H1 (cell line): ENCODE measurements at regions not wholly inside any gene's neighbourhood (a gene's known extent, or its start where the extent isn't known, plus 50 kb on each side); places are given as distances from the start of the nearest gene placed in this dataset.
A peak's percentile ranks its signal among the peaks of the same experiment; 100 is the strongest.

Experiments used
- CTCF ChIA-PET: fragments of 300-600 bp; sonication (Branson Sonifier 250); formaldehyde crosslinking; loops from one replicate; lab custom pipeline; 2021; ENCODE audit not compliant: partially characterized antibody; lab: Charles Lee
- POLR2A ChIA-PET: fragments of 300-600 bp; sonication (Branson Sonifier 250); formaldehyde crosslinking; loops from one replicate; lab custom pipeline; 2021; ENCODE audit warnings: inconsistent platforms; ENCODE audit not compliant: partially characterized antibody; lab: Charles Lee
- DNase-seq, 2 experiments: peaks; one replicate each; pipeline versions ENCODE4 v3.0.0 to v3.0.0-alpha.2; 2010 to 2022; ENCODE audit warnings: low spot score in 2 of 2, low read depth in 1 of 2, mixed read lengths in 1 of 2
- FAIRE-seq: peaks from 2 replicates; lab custom pipeline; 2011; peaks lifted over from hg19 to GRCh38; lab: Jason Lieb, UNC
- H2AFZ ChIP-seq: 2 replicates; pipeline ENCODE4 v1.8.1; 2012; ENCODE audit warnings: low read length, inconsistent platforms
- H2AK5ac ChIP-seq: 2 replicates; pipeline ENCODE4 v1.6.1; 2013; ENCODE audit warnings: low read depth, low read length
- H2BK120ac ChIP-seq: replicated peaks from 2 replicates; pipeline ENCODE3; 2013; ENCODE audit warnings: low read depth, low read length, inconsistent platforms
- H2BK12ac ChIP-seq: 2 replicates; pipeline ENCODE4 v1.6.1; 2013; ENCODE audit warnings: low read depth, low read length
- H2BK15ac ChIP-seq: 2 replicates; pipeline ENCODE4 v1.6.1; 2013; ENCODE audit warnings: low read length
- H2BK20ac ChIP-seq: 2 replicates; pipeline ENCODE4 v1.6.1; 2013; ENCODE audit warnings: low read length
- H2BK5ac ChIP-seq: 2 replicates; pipeline ENCODE4 v1.6.1; 2013; ENCODE audit warnings: low read depth, low read length
- H3K14ac ChIP-seq: 2 replicates; pipeline ENCODE4 v1.6.1; 2013; ENCODE audit warnings: inconsistent platforms; ENCODE audit not compliant: insufficient read length
- H3K18ac ChIP-seq: 2 replicates; pipeline ENCODE4 v1.6.1; 2013; ENCODE audit warnings: low read length; ENCODE audit errors: extremely low read depth
- H3K23ac ChIP-seq: 2 replicates; pipeline ENCODE4 v1.6.1; 2013; ENCODE audit warnings: inconsistent platforms; ENCODE audit not compliant: insufficient read length
- H3K23me2 ChIP-seq: 2 replicates; pipeline ENCODE4 v1.6.1; 2013; ENCODE audit warnings: low read depth, low read length
- H3K27ac ChIP-seq: 2 replicates; pipeline ENCODE4 v1.6.1; 2011; ENCODE audit warnings: low read depth, low read length, inconsistent platforms
- H3K27me3 ChIP-seq, 4 experiments: replicated peaks in 1 of 4; 1 replicate in 1 of 4; 2 replicates in 3 of 4; pipeline versions ENCODE4 v1.6.1 to v1.8.1; 2011 to 2013; ENCODE audit warnings: low read length in 3 of 4, mild to moderate bottlenecking in 3 of 4, inconsistent platforms in 2 of 4, mixed read lengths in 2 of 4, moderate library complexity in 1 of 4; ENCODE audit not compliant: control insufficient read depth in 3 of 4, insufficient read depth in 3 of 4; ENCODE audit errors: extremely low read depth in 1 of 4
- H3K36me3 ChIP-seq, 4 experiments: 2 replicates each; pipeline versions ENCODE4 v1.6.1 to v1.8.1; 2011 to 2013; ENCODE audit warnings: mild to moderate bottlenecking in 4 of 4, low read length in 3 of 4, moderate library complexity in 2 of 4, control low read depth in 1 of 4, inconsistent platforms in 1 of 4; ENCODE audit not compliant: insufficient read depth in 4 of 4, control insufficient read depth in 2 of 4
- H3K4ac ChIP-seq: replicated peaks from 2 replicates; pipeline ENCODE3; 2013; ENCODE audit warnings: low read length, low read depth, mixed read lengths, inconsistent platforms; ENCODE audit not compliant: insufficient read length
- H3K4me1 ChIP-seq, 4 experiments: replicated peaks in 1 of 4; 1 replicate in 1 of 4; 2 replicates in 3 of 4; pipeline versions ENCODE4 v1.6.1 to v1.8.1; 2011 to 2013; ENCODE audit warnings: low read length in 3 of 4, inconsistent platforms in 2 of 4, mixed read lengths in 1 of 4; ENCODE audit not compliant: insufficient read depth in 4 of 4, control insufficient read depth in 3 of 4
- H3K4me2 ChIP-seq, 2 experiments: 2 replicates each; pipeline versions ENCODE4 v1.6.1 to v1.8.1; 2011 to 2013; ENCODE audit warnings: low read depth in 2 of 2, low read length in 2 of 2, control low read depth in 1 of 2, inconsistent platforms in 1 of 2, mild to moderate bottlenecking in 1 of 2; ENCODE audit not compliant: insufficient read depth in 1 of 2
- H3K4me3 ChIP-seq, 4 experiments: fragments of 200-600, 300-600 bp in 1 of 4; sonication (generic), shearing (Covaris generic), sonication (Bioruptor Twin) in 1 of 4; 2 replicates each; pipeline versions ENCODE4 v1.5.1 to v1.8.1; 2011 to 2016; ENCODE audit warnings: low read length in 4 of 4, low read depth in 3 of 4, control low read depth in 2 of 4, inconsistent platforms in 2 of 4, mild to moderate bottlenecking in 2 of 4, mixed read lengths in 1 of 4, moderate library complexity in 1 of 4; ENCODE audit not compliant: insufficient read depth in 2 of 4; ENCODE audit errors: extremely low read depth in 1 of 4
- H3K56ac ChIP-seq: replicated peaks from 2 replicates; pipeline ENCODE3; 2013; ENCODE audit warnings: low read depth, mild to moderate bottlenecking, mixed read lengths, low read length, inconsistent platforms; ENCODE audit not compliant: insufficient read length
- H3K79me1 ChIP-seq: 2 replicates; pipeline ENCODE4 v1.6.1; 2013; ENCODE audit warnings: low read depth, low read length, control low read depth
- H3K79me2 ChIP-seq, 2 experiments: 2 replicates each; pipeline versions ENCODE4 v1.6.1 to v1.8.1; 2012 to 2013; ENCODE audit warnings: low read length in 2 of 2, mild to moderate bottlenecking in 2 of 2, inconsistent platforms in 1 of 2; ENCODE audit not compliant: insufficient read depth in 2 of 2, control insufficient read depth in 1 of 2
- H3K9ac ChIP-seq, 4 experiments: replicated peaks in 1 of 4; 1 replicate in 1 of 4; 2 replicates in 3 of 4; pipeline versions ENCODE4 v1.6.1 to v1.8.1; 2011 to 2013; ENCODE audit warnings: low read depth in 3 of 4, low read length in 3 of 4, control low read depth in 2 of 4, mild to moderate bottlenecking in 2 of 4, moderate library complexity in 2 of 4, inconsistent platforms in 1 of 4; ENCODE audit errors: extremely low read depth in 1 of 4
- H3K9me3 ChIP-seq, 2 experiments: 2 replicates each; pipeline versions ENCODE4 v1.6.1 to v1.8.1; 2012 to 2013; ENCODE audit warnings: mild to moderate bottlenecking in 2 of 2, moderate library complexity in 2 of 2, control low read depth in 1 of 2, inconsistent platforms in 1 of 2, low read depth in 1 of 2, low read length in 1 of 2, mixed read lengths in 1 of 2; ENCODE audit not compliant: insufficient read depth in 2 of 2
- H4K20me1 ChIP-seq, 2 experiments: replicated peaks in 1 of 2; 2 replicates each; pipeline versions ENCODE3 to v1.8.1; 2011 to 2013; ENCODE audit warnings: inconsistent platforms in 2 of 2, low read length in 2 of 2, mild to moderate bottlenecking in 1 of 2; ENCODE audit not compliant: insufficient read depth in 2 of 2, control insufficient read depth in 1 of 2
- H4K5ac ChIP-seq: 2 replicates; pipeline ENCODE4 v1.6.1; 2013; ENCODE audit warnings: low read length, low read depth, mixed read lengths, inconsistent platforms; ENCODE audit not compliant: insufficient read length
- H4K8ac ChIP-seq: 2 replicates; pipeline ENCODE4 v1.8.0; 2013; ENCODE audit warnings: mild to moderate bottlenecking, moderate library complexity, low read length, inconsistent platforms; ENCODE audit not compliant: insufficient read depth; ENCODE audit errors: extremely low read depth
- H4K91ac ChIP-seq: replicated peaks from 2 replicates; pipeline ENCODE3; 2013; ENCODE audit warnings: low read length, mixed read lengths, inconsistent platforms; ENCODE audit not compliant: insufficient read length
- ATF2 ChIP-seq: IDR thresholded peaks from 2 replicates; pipeline ENCODE4 v1.6.1; 2012; ENCODE audit warnings: low read length, inconsistent platforms
- CHD2 ChIP-seq: IDR thresholded peaks from 2 replicates; pipeline ENCODE4 v1.6.1; 2012; ENCODE audit warnings: low read length, improper control_type of control experiment
- POLR2AphosphoS5 ChIP-seq: IDR thresholded peaks from 2 replicates; pipeline ENCODE4 v1.6.1; 2011; ENCODE audit warnings: low read depth, low read length
- RFX5 ChIP-seq: IDR thresholded peaks from 2 replicates; pipeline ENCODE4 v1.6.1; 2011; ENCODE audit warnings: low read depth, low read length, improper control_type of control experiment, borderline replicate concordance
- YY1 ChIP-seq: IDR thresholded peaks from 2 replicates; pipeline ENCODE4 v1.6.1; 2011; ENCODE audit warnings: low read depth, mild to moderate bottlenecking, low read length
- WGBS, 2 experiments: shearing (Covaris generic) in 1 of 2; methylation state at CpG; one replicate each; pipeline versions ENCODE4 v1.1.6 to v1.1.7; 2013 to 2015; ENCODE audit warnings: low lambda C conversion rate in 2 of 2, mixed read lengths in 2 of 2, inconsistent platforms in 1 of 2, low coverage in 1 of 2, missing lambda C conversion rate in 1 of 2; ENCODE audit not compliant: insufficient replicate concordance in 2 of 2, insufficient coverage in 1 of 2, insufficient read length in 1 of 2; ENCODE audit errors: extremely low coverage in 1 of 2, missing lambda C conversion rate in 1 of 2; 5-methylcytosine and 5-hydroxymethylcytosine counted together

GRCh38 chr2:146094185-146094584, 1574.3 kb upstream of the ZEB2 start:
- Histone ChIP-seq H3K79me2 (no peaks in the 10 kb centered on the region), H3K56ac (no peak overlapping the region), H3K23ac (no peak overlapping the region), H4K91ac (no peak overlapping the region), H2AK5ac (no peak overlapping the region), H3K4me2 (no peak overlapping the region), H4K20me1 (no peaks in the 10 kb centered on the region), H3K9ac (no peak overlapping the region), H3K27me3 (no peaks in the 10 kb centered on the region), H2BK12ac (no peak overlapping the region), H2BK15ac (no peak overlapping the region), H2AFZ (no peak overlapping the region), H3K4me3 (0 out of 8 replicates have a peak overlapping the region, but pooled peaks of 1 of the 4 experiments have one; percentile 3), H2BK20ac (no peak overlapping the region), H4K8ac (no peak overlapping the region), H3K4ac (no peak overlapping the region), H3K18ac (no peak overlapping the region), H3K36me3 (no peaks in the 10 kb centered on the region)
- CTCF ChIA-PET, result interaction anchor here (1.2 kb wide), 1 partner anchor 35 kb away, joined by 3 read pairs; no protein-coding TSS in a partner anchor
- no peak for FAIRE-seq
- TF ChIP-seq YY1 (no peak), POLR2AphosphoS5 (no peak), CHD2 (no peak), RFX5 (no peak), ATF2 (no peak)
- TF ChIP-seq, all 59 proteins: peak for 0
- no peaks in the 10 kb centered on the region for H3K4me1 ChIP-seq
- peaks cover 18 to 25% of the 10 kb centered on the region in 2 experiments for H3K9me3 ChIP-seq
- POLR2A ChIA-PET, result no interaction called here
- H4K5ac ChIP-seq, result no peak overlapping the region
- WGBS, 2 experiments, result 91% methylated on average over 3 of the region's 3 CpGs; no CpG with 5 or more reads in 1 of the 2 experiments
- no peak overlapping the region for H3K27ac ChIP-seq
- no peaks in the 10 kb centered on the region for H3K23me2 ChIP-seq
- H3K14ac ChIP-seq, result no peak overlapping the region
- no peak overlapping the region for H2BK5ac ChIP-seq
- no peaks in the 10 kb centered on the region for H3K79me1 ChIP-seq
- DNase-seq, result no peak
- H2BK120ac ChIP-seq, result no peak overlapping the region
